ENCODE measurements at regions not wholly inside any gene's neighbourhood (a gene's known extent, or its start where the extent isn't known, plus 50 kb on each side); places are given as distances from the start of the nearest gene placed in this dataset.
"Not testable (repeated sequence)": the region's sequence is repeated elsewhere in the genome, so short reads cannot be mapped to it uniquely, and the experiment has no call there.

DNA sequence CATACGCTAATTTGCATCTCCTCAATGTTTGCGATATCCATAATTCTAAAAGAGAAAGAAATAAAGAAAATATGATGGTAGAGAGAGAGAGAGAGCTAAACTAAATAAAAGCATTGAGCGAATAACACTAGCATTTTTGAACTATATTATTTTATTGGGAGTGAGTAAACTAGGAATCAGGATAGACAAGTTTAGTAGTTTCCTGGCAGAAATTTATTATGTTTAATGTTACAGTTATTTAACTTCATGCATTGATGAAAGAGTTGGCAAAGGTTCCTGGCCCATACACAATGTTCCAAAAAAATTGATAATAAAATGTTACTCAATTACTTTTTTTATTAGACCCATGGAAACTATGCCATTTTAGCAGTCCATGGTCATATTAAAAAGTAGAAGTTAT, 1708.2 kb upstream of the CDH6 start:
- Mint-ChIP-seq H3K36me3 (ENCODE audit: low read depth) (no peaks in the 10 kb centered on the region), H3K9me3 (peaks cover 35% of the 10 kb centered on the region), H3K27ac (no peak overlapping the region), H3K4me1 (ENCODE audit: low read depth) (no peaks in the 10 kb centered on the region), H3K4me3 (no peak overlapping the region), H3K27me3 (ENCODE audit: low read depth) (no peaks in the 10 kb centered on the region)
- no peak for DNase-seq (ENCODE audit: low spot score)

DNA sequence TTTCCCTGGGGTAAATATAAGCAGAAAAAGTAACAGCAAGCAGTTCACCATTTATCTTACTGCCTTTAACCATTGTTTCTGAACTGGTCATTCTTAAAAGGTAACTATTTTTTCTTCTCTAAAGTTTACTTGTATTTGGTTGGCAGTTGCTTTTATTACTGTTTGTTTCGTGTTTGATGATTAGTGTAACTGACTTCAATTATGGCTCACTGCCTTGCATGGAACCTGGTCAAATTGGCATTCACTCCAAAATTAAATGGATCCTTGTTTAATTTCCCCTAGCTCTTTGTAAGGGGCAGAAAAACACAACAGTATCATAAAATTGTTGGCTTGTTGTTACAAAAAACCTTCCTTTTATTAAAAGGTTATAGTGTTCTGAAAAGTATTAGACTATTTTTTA, 1723.9 kb upstream of the CDH6 start:
- Mint-ChIP-seq H3K9me3 (peaks cover 36% of the 10 kb centered on the region), H3K36me3 (ENCODE audit: low read depth) (no peaks in the 10 kb centered on the region), H3K27ac (no peak overlapping the region), H3K4me1 (ENCODE audit: low read depth) (no peaks in the 10 kb centered on the region), H3K27me3 (ENCODE audit: low read depth) (no peaks in the 10 kb centered on the region), H3K4me3 (no peak overlapping the region)
- no peak for DNase-seq (ENCODE audit: low spot score)

DNA sequence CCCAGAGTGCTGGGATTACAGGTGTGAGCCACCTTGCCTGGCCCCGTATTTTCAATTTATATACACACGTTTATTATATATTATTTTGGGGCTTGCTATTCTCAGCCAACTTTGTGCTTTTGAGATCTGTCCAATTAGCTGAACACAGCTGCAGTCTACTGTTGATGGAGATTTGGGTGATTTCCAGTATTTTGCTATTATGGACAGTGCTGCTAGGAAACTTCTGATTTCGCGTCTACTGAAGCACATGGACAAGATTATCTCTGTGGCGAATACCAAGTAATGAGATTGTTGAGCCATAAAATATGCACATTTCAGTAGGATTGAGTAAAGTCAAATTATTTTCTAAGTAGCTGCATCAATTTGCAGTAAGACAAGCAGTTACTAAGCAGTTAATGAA, 1731.2 kb upstream of the CDH6 start:
- DNase-seq (ENCODE audit: low spot score): no peak
- H3K27me3 Mint-ChIP-seq (ENCODE audit: low read depth): no peaks in the 10 kb centered on the region
- peaks cover 21% of the 10 kb centered on the region for H3K9me3 Mint-ChIP-seq
- H3K4me1 Mint-ChIP-seq (ENCODE audit: low read depth): no peaks in the 10 kb centered on the region
- no peak overlapping the region for H3K27ac Mint-ChIP-seq
- H3K4me3 Mint-ChIP-seq: no peak overlapping the region
- no peaks in the 10 kb centered on the region for H3K36me3 Mint-ChIP-seq (ENCODE audit: low read depth)

DNA sequence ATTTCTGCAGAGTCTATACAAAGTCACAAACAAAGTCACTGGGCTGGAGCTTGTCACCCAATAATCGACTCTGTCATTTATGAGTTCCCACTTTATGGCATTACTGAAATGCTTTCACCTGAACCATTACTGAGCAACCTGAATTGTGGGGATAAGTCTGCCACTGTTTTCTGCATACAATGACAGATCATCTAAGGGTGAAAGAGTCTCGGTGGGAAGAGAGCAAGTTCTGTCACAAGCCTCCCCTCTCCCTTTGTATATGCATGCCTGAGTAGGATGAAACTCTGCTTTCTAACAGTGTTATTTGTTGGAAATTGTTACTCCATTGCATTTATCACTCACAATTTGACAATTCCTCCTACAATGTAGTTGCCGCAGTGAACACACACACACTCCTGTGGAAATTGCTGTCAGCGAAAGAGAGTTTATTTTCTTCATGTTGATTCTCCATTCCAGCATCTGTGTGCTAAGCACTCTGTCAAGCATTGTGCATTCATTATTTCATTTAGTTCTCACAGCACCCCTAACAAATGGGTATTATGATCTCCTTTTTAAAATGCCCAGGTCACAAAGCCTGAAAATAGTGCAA, 1732.4 kb upstream of the CDH6 start:
- H3K27me3 Mint-ChIP-seq (ENCODE audit: low read depth): no peaks in the 10 kb centered on the region
- H3K4me1 Mint-ChIP-seq (ENCODE audit: low read depth): no peaks in the 10 kb centered on the region
- peaks cover 13% of the 10 kb centered on the region for H3K9me3 Mint-ChIP-seq
- H3K27ac Mint-ChIP-seq: no peak overlapping the region
- no peak for DNase-seq (ENCODE audit: low spot score)
- no peaks in the 10 kb centered on the region for H3K36me3 Mint-ChIP-seq (ENCODE audit: low read depth)
- no peak overlapping the region for H3K4me3 Mint-ChIP-seq

DNA sequence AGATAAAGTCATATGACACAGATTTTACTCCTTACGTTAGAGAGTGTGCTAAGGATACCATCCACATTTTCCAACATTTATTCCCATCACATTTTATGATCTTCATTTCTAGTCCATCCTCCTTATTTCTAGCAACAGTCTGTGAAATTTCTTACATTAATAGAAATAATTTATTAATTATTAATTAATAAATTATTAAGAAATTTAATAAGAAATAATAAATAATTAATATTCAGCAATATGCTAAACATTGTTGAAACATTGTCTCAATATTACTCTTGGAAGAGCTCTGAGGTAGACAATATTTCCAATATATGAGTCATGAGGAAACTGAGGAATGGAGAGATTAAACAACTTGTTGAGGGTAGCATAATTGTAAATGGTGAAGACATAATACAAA, 1742.5 kb upstream of the CDH6 start:
- H3K4me3 Mint-ChIP-seq; H3K36me3 Mint-ChIP-seq (ENCODE audit: low read depth); H3K27me3 Mint-ChIP-seq (ENCODE audit: low read depth); H3K4me1 Mint-ChIP-seq (ENCODE audit: low read depth); H3K27ac Mint-ChIP-seq; DNase-seq (ENCODE audit: low spot score): not testable (repeated sequence)
- H3K9me3 Mint-ChIP-seq: peaks cover 19% of the 10 kb centered on the region

DNA sequence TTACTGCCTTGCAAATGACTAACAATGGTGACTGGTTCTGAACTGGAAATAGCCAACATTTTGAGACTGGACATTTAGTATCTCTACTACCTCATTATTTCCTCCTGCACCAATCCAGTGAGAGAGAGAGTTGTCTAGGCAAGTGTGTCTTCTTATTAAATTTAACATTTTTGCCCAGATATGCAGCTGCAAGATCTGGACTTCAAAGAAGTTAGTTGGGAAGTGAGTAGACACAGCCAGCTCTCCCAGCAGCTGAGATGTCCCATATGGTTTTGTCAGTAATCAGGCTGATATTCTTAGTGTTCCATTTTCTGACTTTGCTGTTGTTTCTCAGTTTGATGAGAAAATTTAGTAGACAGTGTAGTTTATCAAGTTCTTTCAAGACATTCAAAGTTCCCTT, 1778.8 kb upstream of the CDH6 start:
- peaks cover 20% of the 10 kb centered on the region for H3K9me3 Mint-ChIP-seq
- H3K4me3 Mint-ChIP-seq: no peak overlapping the region
- H3K27ac Mint-ChIP-seq: no peak overlapping the region
- no peaks in the 10 kb centered on the region for H3K36me3 Mint-ChIP-seq (ENCODE audit: low read depth)
- H3K27me3 Mint-ChIP-seq (ENCODE audit: low read depth): no peaks in the 10 kb centered on the region
- H3K4me1 Mint-ChIP-seq (ENCODE audit: low read depth): no peaks in the 10 kb centered on the region
- no peak for DNase-seq (ENCODE audit: low spot score)

DNA sequence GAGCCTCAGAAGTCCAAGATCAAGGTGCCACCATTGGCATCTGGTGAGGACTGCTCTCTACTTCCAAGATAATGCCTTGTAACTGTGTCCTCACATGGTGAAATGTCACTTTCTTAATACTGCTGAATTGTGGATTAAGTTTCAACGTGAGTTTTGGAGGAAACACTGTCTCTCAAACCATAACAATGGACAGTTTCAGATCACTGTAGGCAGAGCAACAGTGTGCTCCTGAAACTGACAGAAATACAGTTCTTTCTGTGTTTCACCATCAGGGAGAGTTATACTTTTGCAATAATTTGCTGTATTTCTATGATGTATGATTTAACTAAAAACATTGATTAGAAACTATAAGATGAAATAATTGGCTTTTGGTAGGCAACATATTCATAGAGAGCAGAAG, 1780.5 kb upstream of the CDH6 start:
- H3K36me3 Mint-ChIP-seq (ENCODE audit: low read depth): no peaks in the 10 kb centered on the region
- peaks cover 25% of the 10 kb centered on the region for H3K9me3 Mint-ChIP-seq

DNA sequence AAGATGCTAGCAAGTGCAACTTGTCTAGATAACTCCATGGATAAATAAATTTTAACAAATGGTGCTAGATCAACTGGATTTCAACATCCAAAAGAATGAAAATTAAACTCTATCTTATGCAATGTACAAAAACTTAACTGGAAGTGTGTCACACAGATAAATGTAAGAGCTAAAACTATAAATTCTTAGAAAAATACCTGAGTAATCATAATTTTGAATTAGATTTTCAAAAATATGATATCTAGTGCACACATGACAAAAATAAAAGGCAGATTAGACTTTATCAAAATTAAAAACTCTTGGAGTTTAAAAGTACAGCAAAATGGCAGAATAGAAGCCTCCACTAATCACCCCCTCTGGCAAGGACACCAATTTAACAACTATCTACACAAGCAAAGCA, 1791.2 kb upstream of the CDH6 start:
- no peak for DNase-seq (ENCODE audit: low spot score)
- H3K27me3 Mint-ChIP-seq (ENCODE audit: low read depth): no peaks in the 10 kb centered on the region
- H3K36me3 Mint-ChIP-seq (ENCODE audit: low read depth): no peaks in the 10 kb centered on the region
- H3K9me3 Mint-ChIP-seq: peaks cover 42% of the 10 kb centered on the region
- no peak overlapping the region for H3K27ac Mint-ChIP-seq
- H3K4me1 Mint-ChIP-seq (ENCODE audit: low read depth): no peaks in the 10 kb centered on the region
- H3K4me3 Mint-ChIP-seq: no peak overlapping the region

More for the DNA sequence above, 1780.5 kb upstream of the CDH6 start:
- Mint-ChIP-seq H3K4me3 (no peak overlapping the region), H3K27ac (no peak overlapping the region), H3K27me3 (ENCODE audit: low read depth) (no peaks in the 10 kb centered on the region), H3K4me1 (ENCODE audit: low read depth) (no peaks in the 10 kb centered on the region)
- no peak for DNase-seq (ENCODE audit: low spot score)

DNA sequence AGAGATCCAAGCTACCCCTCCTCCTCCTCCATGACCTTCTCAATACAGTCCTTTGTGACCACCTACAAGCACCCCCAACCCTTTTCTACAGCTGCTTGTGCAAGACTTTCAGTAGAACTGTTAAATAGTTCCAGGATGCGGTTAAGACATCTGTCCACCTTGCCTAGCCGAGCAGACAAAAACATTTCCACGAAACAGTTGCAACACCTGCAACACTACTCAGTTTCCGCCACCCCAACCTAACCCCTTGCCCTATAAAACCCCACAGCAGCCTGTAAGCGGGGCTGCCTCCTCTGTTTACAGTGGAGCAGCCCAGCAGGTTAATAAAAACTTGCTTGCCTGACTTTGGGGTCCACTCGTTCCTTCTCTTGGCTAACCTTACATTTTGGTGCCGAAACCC, 1803.5 kb upstream of the CDH6 start:
- Mint-ChIP-seq H3K4me1 (ENCODE audit: low read depth) (no peaks in the 10 kb centered on the region), H3K36me3 (ENCODE audit: low read depth) (no peaks in the 10 kb centered on the region), H3K4me3 (no peak overlapping the region), H3K9me3 (peaks cover 40% of the 10 kb centered on the region), H3K27ac (no peak overlapping the region), H3K27me3 (ENCODE audit: low read depth) (no peaks in the 10 kb centered on the region)
- DNase-seq (ENCODE audit: low spot score): no peak

DNA sequence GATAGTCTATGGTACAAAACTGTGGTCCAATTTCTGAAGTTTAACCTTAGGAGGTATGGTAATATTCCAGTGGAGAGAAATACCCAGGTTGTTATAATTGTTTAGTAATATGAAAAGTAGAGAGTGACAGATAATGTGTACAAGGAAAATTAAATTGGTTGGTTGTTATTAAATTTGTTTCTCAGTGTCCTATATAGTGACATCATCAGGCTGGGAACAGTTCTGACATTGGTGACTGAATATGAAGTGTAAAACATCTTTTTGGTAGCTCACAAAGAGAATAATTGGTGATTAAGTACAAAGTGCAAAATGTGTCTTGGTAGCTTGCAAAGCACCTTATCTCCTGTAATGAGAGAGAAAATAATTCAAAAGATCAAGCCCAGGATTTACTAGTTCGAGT, 1806.1 kb upstream of the CDH6 start:
- Mint-ChIP-seq H3K4me1 (ENCODE audit: low read depth) (no peaks in the 10 kb centered on the region), H3K9me3 (peaks cover 56% of the 10 kb centered on the region), H3K4me3 (no peak overlapping the region), H3K27me3 (ENCODE audit: low read depth) (no peaks in the 10 kb centered on the region), H3K36me3 (ENCODE audit: low read depth) (no peaks in the 10 kb centered on the region), H3K27ac (no peak overlapping the region)
- no peak for DNase-seq (ENCODE audit: low spot score)

DNA sequence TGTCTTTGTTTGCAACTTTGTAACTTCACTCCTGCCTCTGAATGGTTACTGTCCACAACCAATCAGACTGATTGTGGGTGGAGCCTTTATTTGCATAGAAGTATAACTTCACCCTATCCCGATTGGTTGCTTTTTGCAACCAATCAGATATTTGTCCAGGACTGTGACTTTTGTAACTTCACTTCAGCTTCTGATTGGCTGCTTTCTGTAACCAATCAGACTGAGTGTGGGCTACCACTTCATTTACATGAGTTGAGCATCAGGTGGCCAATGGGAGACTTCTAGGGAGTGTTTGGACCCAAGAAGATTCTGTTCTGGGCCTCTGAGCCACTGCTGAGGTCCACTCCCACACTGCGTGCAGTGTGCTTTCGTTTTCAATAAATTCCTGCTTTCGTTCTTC, 1810.7 kb upstream of the CDH6 start:
- Mint-ChIP-seq H3K4me1 (ENCODE audit: low read depth) (no peaks in the 10 kb centered on the region), H3K9me3 (peaks cover 38% of the 10 kb centered on the region), H3K36me3 (ENCODE audit: low read depth) (no peaks in the 10 kb centered on the region), H3K27ac (no peak overlapping the region), H3K4me3 (no peak overlapping the region), H3K27me3 (ENCODE audit: low read depth) (no peaks in the 10 kb centered on the region)
- DNase-seq (ENCODE audit: low spot score): no peak

DNA sequence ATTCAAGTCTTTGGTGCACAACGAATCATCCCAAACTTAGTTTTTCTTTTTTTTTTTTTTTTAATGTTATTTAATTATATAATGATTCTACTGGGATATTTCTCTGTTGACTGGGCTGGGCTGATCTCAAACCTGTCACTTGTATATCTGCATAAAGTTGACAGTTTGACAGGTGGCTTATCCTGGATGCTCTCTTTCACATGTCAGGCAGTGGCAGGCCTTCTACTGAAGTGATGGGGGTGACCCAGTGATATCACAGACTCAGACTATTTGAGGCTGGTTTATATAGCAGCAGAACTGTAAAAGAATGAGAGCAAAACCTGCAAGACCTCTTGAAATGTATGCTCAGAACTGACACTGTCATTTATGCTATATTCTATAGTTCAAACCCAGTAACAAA, 1813.5 kb upstream of the CDH6 start:
- Mint-ChIP-seq H3K4me1 (ENCODE audit: low read depth) (no peaks in the 10 kb centered on the region), H3K9me3 (peaks cover 28% of the 10 kb centered on the region), H3K4me3 (no peak overlapping the region), H3K27ac (no peak overlapping the region), H3K36me3 (ENCODE audit: low read depth) (no peaks in the 10 kb centered on the region), H3K27me3 (ENCODE audit: low read depth) (no peaks in the 10 kb centered on the region)
- DNase-seq (ENCODE audit: low spot score): no peak

DNA sequence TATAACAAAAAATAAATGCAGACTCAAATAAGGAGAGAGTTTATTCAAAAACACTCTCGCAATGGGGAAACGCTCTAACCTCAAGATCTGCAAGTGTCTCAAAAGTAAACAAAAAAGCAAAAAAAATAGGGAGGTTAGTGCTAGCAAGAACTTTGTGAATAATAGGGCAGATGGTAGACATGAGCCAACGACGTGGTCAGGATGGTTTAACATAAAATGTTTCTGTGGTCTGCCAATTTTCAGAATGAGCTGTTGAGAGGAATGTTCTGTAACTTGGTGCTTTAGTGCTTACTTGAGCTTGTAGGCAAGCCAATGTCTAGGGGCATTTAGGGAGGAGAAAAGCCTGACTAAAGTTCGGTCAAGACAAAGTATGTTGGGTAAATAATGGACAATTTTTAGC, 1813.9 kb upstream of the CDH6 start:
- no peaks in the 10 kb centered on the region for H3K4me1 Mint-ChIP-seq (ENCODE audit: low read depth)
- H3K4me3 Mint-ChIP-seq: no peak overlapping the region
- no peaks in the 10 kb centered on the region for H3K36me3 Mint-ChIP-seq (ENCODE audit: low read depth)
- no peak overlapping the region for H3K27ac Mint-ChIP-seq
- no peak for DNase-seq (ENCODE audit: low spot score)
- peaks cover 25% of the 10 kb centered on the region for H3K9me3 Mint-ChIP-seq
- no peaks in the 10 kb centered on the region for H3K27me3 Mint-ChIP-seq (ENCODE audit: low read depth)

DNA sequence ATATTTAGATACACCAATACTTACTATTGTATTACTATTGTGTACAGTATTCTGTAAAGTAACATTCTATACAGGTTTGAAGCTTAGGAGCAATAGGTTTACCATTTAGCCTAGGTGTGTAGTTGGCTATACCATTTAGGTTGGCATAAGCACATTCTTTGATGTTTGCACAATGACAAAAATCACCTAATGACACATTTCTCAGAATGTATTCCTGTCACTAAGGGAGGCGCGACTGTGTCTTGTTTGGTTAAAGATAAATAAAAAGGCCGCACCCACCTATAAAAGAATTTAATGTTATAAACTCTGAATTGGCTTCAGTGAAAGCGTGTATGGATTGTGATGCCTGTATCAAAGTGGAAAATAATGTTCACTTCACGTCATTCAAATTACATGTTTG, 1815.4 kb upstream of the CDH6 start:
- Mint-ChIP-seq H3K27me3 (ENCODE audit: low read depth) (no peaks in the 10 kb centered on the region), H3K27ac (no peak overlapping the region), H3K4me1 (ENCODE audit: low read depth) (no peaks in the 10 kb centered on the region), H3K9me3 (peaks cover 17% of the 10 kb centered on the region), H3K36me3 (ENCODE audit: low read depth) (no peaks in the 10 kb centered on the region), H3K4me3 (no peak overlapping the region)
- DNase-seq (ENCODE audit: low spot score): no peak

DNA sequence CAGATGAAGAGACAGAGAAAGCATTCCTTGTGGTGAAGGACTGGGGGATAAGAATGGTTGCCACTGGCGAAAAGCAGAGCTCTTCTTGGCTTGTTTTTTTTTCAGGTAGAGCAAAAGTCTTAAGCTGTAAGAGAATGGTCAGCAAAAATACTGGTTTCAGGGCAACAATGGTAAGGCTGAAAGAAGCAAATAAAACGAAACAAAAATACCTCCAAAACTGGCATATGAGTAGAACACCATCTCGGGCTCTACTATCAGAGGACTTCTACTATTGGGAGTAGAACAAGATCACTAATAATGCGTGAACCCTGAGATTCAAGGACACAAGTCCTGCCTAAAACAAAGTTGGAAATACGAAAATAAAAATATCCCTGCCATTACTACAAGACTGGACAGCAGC, 1823.2 kb upstream of the CDH6 start:
- no peaks in the 10 kb centered on the region for H3K4me1 Mint-ChIP-seq (ENCODE audit: low read depth)
- DNase-seq (ENCODE audit: low spot score): no peak
- H3K36me3 Mint-ChIP-seq (ENCODE audit: low read depth): no peaks in the 10 kb centered on the region
- no peak overlapping the region for H3K4me3 Mint-ChIP-seq
- H3K27me3 Mint-ChIP-seq (ENCODE audit: low read depth): no peaks in the 10 kb centered on the region
- peaks cover 46% of the 10 kb centered on the region for H3K9me3 Mint-ChIP-seq
- H3K27ac Mint-ChIP-seq: no peak overlapping the region
